Middle frontal gyrus (tissue), 1 donor: ENCODE measurements at regions not wholly inside any gene's neighbourhood (a gene's known extent, or its start where the extent isn't known, plus 50 kb on each side); places are given as distances from the start of the nearest gene placed in this dataset.
A peak's percentile ranks its signal among the peaks of the same experiment; 100 is the strongest.
"Not testable (repeated sequence)": the region's sequence is repeated elsewhere in the genome, so short reads cannot be mapped to it uniquely, and the experiment has no call there.

Source experiments
- DNase-seq: peaks from one replicate; pipeline ENCODE4 v3.0.0-alpha.2; 2015; ENCODE audit warnings: low spot score; ENCODE audit errors: extremely low spot score

DNA sequence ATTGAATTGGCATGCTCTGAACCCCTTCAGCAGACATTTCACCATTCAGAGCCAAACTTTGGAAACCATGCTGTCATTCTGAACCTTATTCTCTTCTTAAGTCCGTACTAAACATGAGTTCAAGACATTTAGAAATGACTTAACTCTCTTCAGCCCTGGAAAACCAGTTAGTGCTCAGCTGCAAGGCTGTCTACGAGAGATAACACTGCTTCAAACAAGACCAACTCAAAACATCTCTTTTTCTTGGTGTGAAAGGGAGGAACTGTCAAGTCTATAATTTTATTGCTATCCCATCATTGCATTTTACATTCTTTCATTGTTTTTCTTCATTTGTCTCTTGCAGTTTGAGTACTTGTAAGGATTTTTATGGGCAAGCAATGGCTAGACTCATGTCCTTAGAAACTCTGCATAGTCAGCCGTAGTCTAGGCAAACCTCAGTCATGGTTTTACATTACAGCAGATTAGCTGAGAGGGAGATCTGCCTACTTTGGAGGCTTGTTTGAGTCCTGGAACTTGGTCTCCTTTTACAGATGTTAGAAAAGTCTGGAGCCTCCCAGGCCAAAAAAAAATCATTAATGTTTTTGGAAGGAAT, 120.6 kb upstream of the JADE1 start:
- DNase-seq: no peak

- no peak for DNase-seq
Observed at GRCh38 chr4:128688033-128688721, 121.3 kb upstream of the JADE1 start.

GRCh38 chr4:128686810-128687209, 122.7 kb upstream of the JADE1 start:
- DNase-seq: no peak

DNA sequence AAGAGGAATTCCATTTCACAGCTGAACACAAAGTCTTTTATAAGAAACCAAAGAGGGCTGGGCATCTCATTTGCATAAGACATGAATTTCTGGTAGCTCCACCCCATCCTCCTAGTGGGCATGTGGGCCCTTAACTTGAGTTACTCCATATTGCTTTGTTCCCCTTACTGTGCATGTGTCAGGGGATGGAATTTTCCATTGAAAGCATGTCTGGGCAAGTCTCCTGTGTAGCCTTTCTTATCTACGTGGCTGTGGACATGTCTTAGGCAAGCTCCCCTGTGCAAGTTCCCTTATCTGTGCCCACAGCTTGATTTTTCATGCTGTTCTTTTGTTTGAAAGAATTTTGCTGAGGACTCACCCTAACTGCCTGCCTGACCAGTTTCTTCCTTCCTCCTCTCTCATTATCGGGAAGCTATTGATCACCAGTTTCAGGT, 123.5 kb upstream of the JADE1 start:
- no peak for DNase-seq

- no peak for DNase-seq
Observed at GRCh38 chr4:128684016-128684415, 125.5 kb upstream of the JADE1 start.

DNA sequence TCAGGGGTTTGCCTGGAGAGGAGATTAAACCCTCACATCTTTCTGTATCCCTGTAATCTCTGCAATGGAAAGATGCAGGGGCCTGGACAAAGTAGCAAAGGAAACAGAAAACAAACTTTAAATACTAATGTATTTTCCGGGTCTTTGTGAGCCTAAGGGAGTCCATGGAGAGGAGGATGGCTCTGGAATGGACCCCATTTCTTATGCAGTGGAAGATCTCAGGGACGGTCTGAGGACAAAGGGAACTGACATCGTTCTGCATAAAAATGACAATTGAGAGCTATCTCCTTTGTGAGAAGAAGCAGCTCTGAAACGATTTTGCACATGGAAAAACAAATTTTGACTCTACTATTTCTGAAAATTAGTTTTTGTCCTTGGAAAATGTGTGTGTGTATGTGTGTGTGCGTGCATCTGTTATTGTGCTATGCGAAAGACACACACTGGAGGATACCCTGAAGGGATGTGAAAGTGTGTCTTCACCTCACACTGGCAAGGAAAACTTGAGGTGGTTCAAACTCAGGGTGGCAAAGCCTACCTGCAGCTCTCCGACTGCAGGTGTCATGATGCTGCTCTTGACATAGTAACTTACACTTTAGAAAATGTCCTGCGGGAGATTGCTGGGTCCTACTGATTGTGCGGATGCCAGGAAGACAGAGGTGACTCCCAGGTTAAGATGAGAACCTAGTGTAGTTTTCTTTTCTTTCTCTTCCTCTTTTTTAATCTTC, 126.4 kb upstream of the JADE1 start:
- DNase-seq: no peak

GRCh38 chr4:128676095-128676494, 133.4 kb upstream of the JADE1 start:
- DNase-seq: no peak

- peak; percentile 23 for DNase-seq
Observed at GRCh38 chr4:128675083-128675482, 134.4 kb upstream of the JADE1 start.

GRCh38 chr4:128673159-128673558, 136.3 kb upstream of the JADE1 start:
- DNase-seq: not testable (repeated sequence)

- DNase-seq: not testable (repeated sequence)
Observed at GRCh38 chr4:128672596-128672995, 136.9 kb upstream of the JADE1 start.

- no peak for DNase-seq
Observed at GRCh38 chr4:128670513-128670912, 139.0 kb upstream of the JADE1 start.

- no peak for DNase-seq
Observed at GRCh38 chr4:128668566-128668965, 140.9 kb upstream of the JADE1 start.

- DNase-seq: no peak
Observed at GRCh38 chr4:128665514-128665913, 144.0 kb upstream of the JADE1 start.

GRCh38 chr4:128663325-128663724, 146.2 kb upstream of the JADE1 start:
- DNase-seq: no peak

GRCh38 chr4:128661479-128661878, 148.0 kb upstream of the JADE1 start:
- DNase-seq: no peak

DNA sequence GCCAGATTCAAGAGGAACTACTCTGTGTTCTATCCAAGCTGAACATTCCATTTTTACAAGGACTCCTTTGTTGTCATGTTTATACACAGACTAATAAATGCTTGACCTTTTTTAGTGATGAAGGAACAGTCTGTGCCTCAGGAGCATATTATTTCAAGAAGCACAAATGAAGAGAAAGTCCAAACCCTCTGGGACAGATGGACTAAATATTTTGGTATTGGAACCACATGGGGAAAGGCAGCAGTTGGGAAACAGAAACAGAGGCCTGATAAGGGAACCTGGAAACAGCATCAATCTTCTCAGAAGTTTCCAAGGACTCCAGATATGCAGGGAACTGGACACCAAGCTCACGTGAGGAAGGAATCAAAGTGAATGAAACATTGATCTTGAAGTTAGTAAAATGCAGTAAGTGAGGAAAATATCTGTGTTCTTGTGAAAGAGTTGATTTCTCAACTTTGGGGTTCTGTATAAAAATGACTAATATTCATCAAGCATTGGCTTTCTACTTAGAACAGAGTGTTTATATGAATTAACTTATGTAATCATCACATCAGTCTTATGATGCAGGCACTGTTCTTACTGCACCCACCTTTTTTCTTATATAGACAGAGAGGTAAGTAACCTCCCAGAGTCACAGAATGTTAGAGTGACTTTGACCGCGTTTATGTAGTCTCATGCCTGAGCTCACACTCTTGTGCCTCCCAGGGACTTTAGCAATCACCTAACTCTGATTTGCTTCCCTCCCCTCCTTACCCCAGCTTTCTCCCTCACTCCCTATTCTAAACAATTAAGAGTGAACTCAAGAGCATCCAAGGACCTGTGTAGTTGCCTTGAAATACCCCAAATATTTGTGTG, 148.9 kb upstream of the JADE1 start:
- no peak for DNase-seq

DNA sequence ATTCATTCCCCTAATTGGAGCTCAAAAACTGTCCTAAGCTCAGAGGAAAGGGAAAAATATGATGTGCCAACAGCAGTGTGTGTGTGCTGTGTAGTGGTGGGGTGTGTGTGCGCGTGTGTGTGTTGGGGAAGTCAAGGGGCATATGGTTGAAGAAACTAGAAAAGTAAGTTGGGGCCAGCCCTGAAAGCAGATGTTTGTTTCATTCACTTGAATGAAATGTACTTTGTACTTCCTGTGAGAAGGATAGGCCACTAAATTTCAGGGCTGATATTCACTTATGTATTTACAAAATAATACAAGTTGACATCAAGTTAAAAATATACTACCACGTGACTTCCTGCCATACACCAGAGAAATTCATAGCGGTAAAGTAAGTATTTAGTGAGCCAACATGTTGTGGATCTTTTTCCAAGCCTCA, 151.3 kb upstream of the JADE1 start:
- DNase-seq: no peak

DNA sequence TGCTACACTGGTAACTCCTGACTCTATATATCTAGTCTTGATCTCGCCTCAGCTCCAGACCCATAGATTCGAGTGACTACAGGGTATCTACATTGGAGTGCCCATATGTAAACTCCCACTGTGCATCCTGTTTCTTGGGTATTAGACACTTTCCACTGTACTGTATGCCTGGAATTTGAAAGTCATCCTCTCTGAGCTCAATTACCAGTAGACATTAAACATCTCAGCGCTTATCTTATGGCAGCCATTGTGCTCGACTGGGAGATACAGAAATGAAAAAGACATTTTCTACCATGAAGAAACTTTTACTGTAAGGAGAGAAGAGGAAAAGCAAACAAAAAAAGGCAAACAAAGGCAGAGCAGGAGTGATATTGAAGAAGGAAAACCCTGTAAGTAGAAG, 151.9 kb upstream of the JADE1 start:
- DNase-seq: no peak

GRCh38 chr4:128654465-128654864, 155.0 kb upstream of the JADE1 start:
- no peak for DNase-seq

GRCh38 chr4:128653527-128654444, 155.7 kb upstream of the JADE1 start:
- DNase-seq: no peak
